CD14-positive monocyte (primary cell): ENCODE measurements at regions not wholly inside any gene's neighbourhood (a gene's known extent, or its start where the extent isn't known, plus 50 kb on each side); places are given as distances from the start of the nearest gene placed in this dataset.

ENCODE experiments used
- DNase-seq, 3 donors: peaks; one replicate each; pipeline ENCODE4 v3.0.0-alpha.2; 2011 to 2022
- H2AFZ ChIP-seq: 2 replicates; pipeline ENCODE4 v1.6.0; 2012; ENCODE audit warnings: mild to moderate bottlenecking, low read depth, low read length, inconsistent platforms; ENCODE audit not compliant: insufficient read depth, poor library complexity, severe bottlenecking
- H3K27ac ChIP-seq, 2 donors: 1 replicate in 1 of 2; 2 replicates in 1 of 2; pipeline ENCODE4 v1.5.1; 2012 to 2013; ENCODE audit warnings: low read length in 2 of 2, control low read depth in 1 of 2, inconsistent platforms in 1 of 2, low read depth in 1 of 2, mild to moderate bottlenecking in 1 of 2
- H3K27me3 ChIP-seq, 2 donors: one replicate each; pipeline versions ENCODE4 v1.6.0 to v1.6.1; 2011 to 2013; ENCODE audit warnings: low read length in 2 of 2; ENCODE audit not compliant: control insufficient read depth in 2 of 2, insufficient read depth in 2 of 2
- H3K36me3 ChIP-seq, 2 donors: replicated peaks in 1 of 2; 1 replicate in 1 of 2; 2 replicates in 1 of 2; pipeline versions ENCODE4 v1.5.1 to v1.6.1; 2012 to 2013; ENCODE audit warnings: low read length in 2 of 2, control low read depth in 1 of 2, inconsistent platforms in 1 of 2, mild to moderate bottlenecking in 1 of 2; ENCODE audit not compliant: insufficient read depth in 2 of 2, control insufficient read depth in 1 of 2
- H3K4me1 ChIP-seq, 2 donors: 1 replicate in 1 of 2; 2 replicates in 1 of 2; pipeline versions ENCODE4 v1.5.1 to v1.6.1; 2012 to 2013; ENCODE audit warnings: low read length in 2 of 2, control low read depth in 1 of 2, inconsistent platforms in 1 of 2, mild to moderate bottlenecking in 1 of 2, moderate library complexity in 1 of 2; ENCODE audit not compliant: insufficient read depth in 2 of 2, control insufficient read depth in 1 of 2
- H3K4me2 ChIP-seq: replicated peaks from 2 replicates; pipeline ENCODE3; 2012; ENCODE audit warnings: low read length, moderate library complexity, mild to moderate bottlenecking; ENCODE audit not compliant: poor library complexity, severe bottlenecking; ENCODE audit errors: extremely low read depth
- H3K4me3 ChIP-seq, 3 experiments: fragments of 200-600 bp in 1 of 3; sonication (generic) in 1 of 3; replicated peaks in 1 of 3; 1 replicate in 2 of 3; 2 replicates in 1 of 3; pipeline ENCODE4 v1.5.1; 2011 to 2013; ENCODE audit warnings: low read length in 3 of 3, mild to moderate bottlenecking in 3 of 3, control low read depth in 2 of 3, low read depth in 2 of 3, inconsistent platforms in 1 of 3, moderate library complexity in 1 of 3
- H3K79me2 ChIP-seq: 2 replicates; pipeline ENCODE4 v1.6.0; 2012; ENCODE audit warnings: mild to moderate bottlenecking, control low read depth, inconsistent platforms, low read length, moderate library complexity; ENCODE audit not compliant: insufficient read depth
- H3K9ac ChIP-seq: 2 replicates; pipeline ENCODE4 v1.6.0; 2017; ENCODE audit warnings: low read length, mild to moderate bottlenecking; ENCODE audit not compliant: insufficient read depth, poor library complexity, severe bottlenecking
- H3K9me3 ChIP-seq, 2 donors: replicated peaks in 1 of 2; 1 replicate in 1 of 2; 2 replicates in 1 of 2; pipeline versions ENCODE4 v1.5.1 to v1.6.1; 2012 to 2013; ENCODE audit warnings: low read length in 2 of 2, control low read depth in 1 of 2; ENCODE audit not compliant: control insufficient read depth in 1 of 2, insufficient read depth in 1 of 2
- H4K20me1 ChIP-seq: 2 replicates; pipeline ENCODE4 v1.6.0; 2012; ENCODE audit warnings: mild to moderate bottlenecking, low read length, control low read depth, moderate library complexity; ENCODE audit not compliant: insufficient read depth
- H3K27ac Mint-ChIP-seq, 7 donors: one replicate each; pipeline ENCODE4 v1.8.0; 2020; ENCODE audit warnings: mild to moderate bottlenecking in 7 of 7, mixed read lengths in 7 of 7, moderate library complexity in 6 of 7, inconsistent platforms in 2 of 7
- H3K27me3 Mint-ChIP-seq, 3 donors: one replicate each; pipeline ENCODE4 v1.8.0; 2021 to 2022; ENCODE audit warnings: low read depth in 3 of 3, mild to moderate bottlenecking in 3 of 3, mixed read lengths in 3 of 3, moderate library complexity in 3 of 3, inconsistent platforms in 1 of 3
- H3K36me3 Mint-ChIP-seq, 2 donors: one replicate each; pipeline ENCODE4 v1.8.0; 2020; ENCODE audit warnings: mixed read lengths in 2 of 2, inconsistent platforms in 1 of 2, mild to moderate bottlenecking in 1 of 2
- H3K4me1 Mint-ChIP-seq: one replicate; pipeline ENCODE4 v1.8.0; 2020; ENCODE audit warnings: mild to moderate bottlenecking, mixed read lengths
- H3K4me3 Mint-ChIP-seq, 2 donors: one replicate each; pipeline ENCODE4 v1.8.0; 2020; ENCODE audit warnings: mild to moderate bottlenecking in 2 of 2, mixed read lengths in 2 of 2, moderate library complexity in 1 of 2
- H3K9me3 Mint-ChIP-seq, 7 donors: one replicate each; pipeline ENCODE4 v1.8.0; 2020 to 2022; ENCODE audit warnings: mixed read lengths in 7 of 7, mild to moderate bottlenecking in 6 of 7, moderate library complexity in 6 of 7, inconsistent platforms in 2 of 7
- WGBS: methylation state at CpG from one replicate; pipeline ENCODE4 v1.1.5; 2013; ENCODE audit warnings: missing lambda C conversion rate; ENCODE audit not compliant: insufficient coverage; 5-methylcytosine and 5-hydroxymethylcytosine counted together
- intact Hi-C, 2 donors: fragments of 100-400 bp; cut with micrococcal nuclease; formaldehyde crosslinking; loops; one replicate each; pipeline versions ENCODE4 v1.15.0 to v1.15.1; 2023
- TF ChIP-seq, protein P1 (sequence below): fragments of 200-600 bp; IDR thresholded peaks from one replicate; pipeline ENCODE4 v1.8.0; 2022; ENCODE audit warnings: antibody characterized with exemption, mild to moderate bottlenecking

GRCh38 chr2:15780234-15780633, 160.1 kb upstream of the MYCN start:
- Histone ChIP-seq H3K27ac (no peak overlapping the region), H3K4me1 (no peaks in the 10 kb centered on the region), H3K36me3 (no peaks in the 10 kb centered on the region), H4K20me1 (no peaks in the 10 kb centered on the region), H3K4me3 (no peak overlapping the region), H2AFZ (no peak overlapping the region), H3K79me2 (no peaks in the 10 kb centered on the region), H3K27me3 (no peaks in the 10 kb centered on the region), H3K9me3 (no peaks in the 10 kb centered on the region), H3K4me2 (no peak overlapping the region), H3K9ac (no peak overlapping the region)
- H3K36me3 Mint-ChIP-seq, result no peaks in the 10 kb centered on the region
- WGBS, result 78% methylated on average over 6 of the region's 7 CpGs
- TF ChIP-seq, protein P1, sequence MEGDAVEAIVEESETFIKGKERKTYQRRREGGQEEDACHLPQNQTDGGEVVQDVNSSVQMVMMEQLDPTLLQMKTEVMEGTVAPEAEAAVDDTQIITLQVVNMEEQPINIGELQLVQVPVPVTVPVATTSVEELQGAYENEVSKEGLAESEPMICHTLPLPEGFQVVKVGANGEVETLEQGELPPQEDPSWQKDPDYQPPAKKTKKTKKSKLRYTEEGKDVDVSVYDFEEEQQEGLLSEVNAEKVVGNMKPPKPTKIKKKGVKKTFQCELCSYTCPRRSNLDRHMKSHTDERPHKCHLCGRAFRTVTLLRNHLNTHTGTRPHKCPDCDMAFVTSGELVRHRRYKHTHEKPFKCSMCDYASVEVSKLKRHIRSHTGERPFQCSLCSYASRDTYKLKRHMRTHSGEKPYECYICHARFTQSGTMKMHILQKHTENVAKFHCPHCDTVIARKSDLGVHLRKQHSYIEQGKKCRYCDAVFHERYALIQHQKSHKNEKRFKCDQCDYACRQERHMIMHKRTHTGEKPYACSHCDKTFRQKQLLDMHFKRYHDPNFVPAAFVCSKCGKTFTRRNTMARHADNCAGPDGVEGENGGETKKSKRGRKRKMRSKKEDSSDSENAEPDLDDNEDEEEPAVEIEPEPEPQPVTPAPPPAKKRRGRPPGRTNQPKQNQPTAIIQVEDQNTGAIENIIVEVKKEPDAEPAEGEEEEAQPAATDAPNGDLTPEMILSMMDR, result no peak
- no peaks in the 10 kb centered on the region for H3K4me1 Mint-ChIP-seq
- peaks cover 0 to 2% (median 0%) of the 10 kb centered on the region in 7 donors for H3K9me3 Mint-ChIP-seq
- no peak for DNase-seq
- intact Hi-C loops, result no loop called here
- no peak overlapping the region for H3K27ac Mint-ChIP-seq
- peaks cover under 1 to 2% (median 2%) of the 10 kb centered on the region in 3 donors for H3K27me3 Mint-ChIP-seq
- no peak overlapping the region for H3K4me3 Mint-ChIP-seq

DNA sequence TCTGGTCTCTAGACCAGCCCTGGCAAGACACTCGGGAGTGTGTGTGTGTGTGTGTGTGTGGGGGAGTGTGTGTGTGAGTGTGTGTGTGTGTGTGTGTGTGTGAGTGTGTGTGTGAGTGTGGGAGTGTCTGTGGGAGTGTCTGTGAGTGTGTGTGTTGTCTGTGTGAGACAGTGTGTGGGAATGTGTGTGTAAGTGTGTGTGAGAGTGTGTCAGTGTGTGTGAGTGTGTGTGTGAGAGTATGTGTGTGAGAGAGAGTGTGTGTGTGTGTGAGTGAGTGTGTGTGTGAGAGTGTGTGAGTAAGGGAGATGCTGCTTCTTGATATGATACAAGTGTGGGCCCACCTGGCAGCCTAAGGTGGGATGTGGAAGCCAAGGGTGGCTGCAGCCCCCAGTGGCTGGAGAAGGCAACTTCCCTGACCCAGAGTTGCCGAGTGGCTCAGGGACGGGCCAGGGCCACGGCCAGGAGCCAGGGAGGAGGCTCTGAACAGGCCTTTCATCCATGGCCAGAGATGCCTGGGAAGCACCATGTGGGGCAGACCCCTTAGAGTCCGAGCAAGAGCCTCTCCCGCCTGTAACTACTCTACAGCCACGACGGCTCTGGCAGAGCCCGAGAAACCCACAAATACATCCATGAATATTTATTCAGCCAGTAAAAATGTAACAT, 159.3 kb upstream of the MYCN start:
- WGBS, result 83% methylated on average over 8 of the region's 9 CpGs
- intact Hi-C loops, result no loop called here

More for the DNA sequence above, 159.3 kb upstream of the MYCN start:
- H3K36me3 Mint-ChIP-seq, result no peaks in the 10 kb centered on the region
- no peak for DNase-seq
- no peaks in the 10 kb centered on the region for H3K36me3 ChIP-seq
- no peak overlapping the region for H3K27ac ChIP-seq
- no peak overlapping the region for H3K4me3 ChIP-seq
- H3K4me1 Mint-ChIP-seq, result no peaks in the 10 kb centered on the region
- TF ChIP-seq, protein P1, result no peak
- H3K9me3 Mint-ChIP-seq, result peaks cover 0 to 2% (median 0%) of the 10 kb centered on the region in 7 donors
- H3K79me2 ChIP-seq, result no peaks in the 10 kb centered on the region
- no peaks in the 10 kb centered on the region for H4K20me1 ChIP-seq
- H3K4me1 ChIP-seq, result no peaks in the 10 kb centered on the region
- H2AFZ ChIP-seq, result no peak overlapping the region
- peaks cover 2 to 6% (median 4%) of the 10 kb centered on the region in 3 donors for H3K27me3 Mint-ChIP-seq
- no peaks in the 10 kb centered on the region for H3K9me3 ChIP-seq
- no peak overlapping the region for H3K9ac ChIP-seq
- no peak overlapping the region for H3K4me2 ChIP-seq
- no peak overlapping the region for H3K4me3 Mint-ChIP-seq
- H3K27ac Mint-ChIP-seq, result peak overlapping the region in 1 of 7 donors; percentile 35
- H3K27me3 ChIP-seq, result no peaks in the 10 kb centered on the region
